K562 (cell line): ENCODE measurements at regions not wholly inside any gene's neighbourhood (a gene's known extent, or its start where the extent isn't known, plus 50 kb on each side); places are given as distances from the start of the nearest gene placed in this dataset.

Experiments used
- ATAC-seq: fragments of 200-7000 bp; cut with Tn5 transposase; 3 replicates; pipeline ENCODE4 v1.9.1; 2020; ENCODE audit warnings: moderate library complexity
- BruUV-seq: library from RNA; stranded (reverse); fragments of 400-500 nt; replicated peaks from 2 replicates; lab custom pipeline; 2021; lab: Mats Ljungman, UMichigan
- CTCF ChIA-PET: fragments of 300-600 bp; formaldehyde crosslinking; extraction: SDS; loops from one replicate; lab custom pipeline; 2021; ENCODE audit warnings: low intra/inter-chr PET ratio; lab: Yijun Ruan, JAX
- POLR2A ChIA-PET: fragments of 300-600, 350-650 bp; sonication (Branson Sonifier 250); formaldehyde crosslinking; extraction: SDS; loops from one replicate; lab custom pipeline; 2021; ENCODE audit warnings: antibody characterized with exemption, inconsistent platforms; lab: Yijun Ruan, JAX
- DNase-seq, 4 experiments: peaks; one replicate each; pipeline versions ENCODE4 v3.0.0 to v3.0.0-alpha.2; 2011 to 2018; ENCODE audit warnings: low spot score in 3 of 4, mixed read lengths in 3 of 4; ENCODE audit errors: extremely low read depth in 1 of 4
- FAIRE-seq: peaks from 2 replicates; lab custom pipeline; 2011; peaks lifted over from hg19 to GRCh38; lab: Jason Lieb, UNC
- H2AFZ ChIP-seq: 2 replicates; pipeline ENCODE4 v1.6.0; 2011; ENCODE audit warnings: low read depth, low read length, control low read depth, inconsistent platforms
- H3K27ac ChIP-seq: fragments of 200-600 bp; 3 replicates; pipeline ENCODE4 v1.8.0; 2011; ENCODE audit warnings: low read depth, mild to moderate bottlenecking, control low read depth, inconsistent platforms, low read length, moderate library complexity, mixed read lengths; ENCODE audit errors: extremely low read depth
- H3K27me3 ChIP-seq, 2 experiments: fragments of 300-600 bp in 1 of 2; 2 replicates in 1 of 2; 3 replicates in 1 of 2; pipeline versions ENCODE4 v1.6.0 to v1.8.0; 2011; ENCODE audit warnings: inconsistent platforms in 2 of 2, low read length in 2 of 2, mild to moderate bottlenecking in 1 of 2, mixed read lengths in 1 of 2, moderate library complexity in 1 of 2; ENCODE audit not compliant: control insufficient read depth in 2 of 2, insufficient read depth in 2 of 2
- H3K36me3 ChIP-seq: fragments of 300-600 bp; 3 replicates; pipeline ENCODE4 v1.8.0; 2011; ENCODE audit warnings: mild to moderate bottlenecking, low read length, inconsistent platforms; ENCODE audit not compliant: control insufficient read depth, insufficient read depth
- H3K4me1 ChIP-seq, 2 experiments: fragments of 200-600 bp in 1 of 2; replicated peaks in 1 of 2; 2 replicates in 1 of 2; 3 replicates in 1 of 2; pipeline versions ENCODE4 v1.5.1 to v1.8.0; 2011; ENCODE audit warnings: inconsistent platforms in 2 of 2, low read length in 2 of 2, mild to moderate bottlenecking in 1 of 2, mixed read lengths in 1 of 2, moderate library complexity in 1 of 2; ENCODE audit not compliant: control insufficient read depth in 2 of 2, insufficient read depth in 2 of 2
- H3K4me2 ChIP-seq: 2 replicates; pipeline ENCODE4 v1.6.1; 2011; ENCODE audit warnings: low read length, control low read depth, inconsistent platforms, mixed read lengths; ENCODE audit not compliant: insufficient read depth
- H3K4me3 ChIP-seq: fragments of 200-600 bp; sonication (generic), shearing (Covaris generic); 2 replicates; pipeline ENCODE4 v1.5.1; 2016; ENCODE audit warnings: control low read depth, inconsistent platforms
- H3K79me2 ChIP-seq: fragments of 200-600 bp; 3 replicates; pipeline ENCODE4 v1.8.0; 2011; ENCODE audit warnings: low read length, inconsistent platforms; ENCODE audit not compliant: control insufficient read depth, insufficient read depth
- H3K9ac ChIP-seq, 2 experiments: 2 replicates each; pipeline versions ENCODE4 v1.6.0 to v1.6.1; 2011; ENCODE audit warnings: low read depth in 2 of 2, low read length in 2 of 2, control low read depth in 1 of 2, inconsistent platforms in 1 of 2, mild to moderate bottlenecking in 1 of 2, mixed read lengths in 1 of 2; ENCODE audit not compliant: insufficient read depth in 1 of 2
- H3K9me1 ChIP-seq: one replicate; pipeline ENCODE4 v1.6.0; 2011; ENCODE audit warnings: inconsistent platforms, mild to moderate bottlenecking, low read length, moderate library complexity; ENCODE audit not compliant: control insufficient read depth, insufficient read depth
- H3K9me3 ChIP-seq: replicated peaks from 2 replicates; pipeline ENCODE4 v1.5.1; 2011; ENCODE audit warnings: low read depth, low read length, inconsistent platforms; ENCODE audit not compliant: control insufficient read depth, insufficient read depth
- H4K20me1 ChIP-seq: replicated peaks from 2 replicates; pipeline ENCODE4 v1.6.1; 2011; ENCODE audit warnings: low read length, inconsistent platforms, mixed read lengths; ENCODE audit not compliant: control insufficient read depth, insufficient read depth
- ELF1 ChIP-seq: fragments of 200-800 bp; sonication (Bioruptor generic); IDR thresholded peaks from 2 replicates; pipeline ENCODE4 v1.6.1; 2016; ENCODE audit warnings: missing genetic modification characterization, missing compliant biosample characterization
- GABPA ChIP-seq: fragments of 200-800 bp; sonication (Bioruptor generic); conservative IDR thresholded peaks from 2 replicates; pipeline ENCODE4 v1.6.1; 2016; ENCODE audit warnings: low read depth, missing genetic modification characterization, missing compliant biosample characterization
- PRPF4 ChIP-seq: fragments of 200-400 bp; formaldehyde crosslinking; IDR thresholded peaks from one replicate; pipeline ENCODE4 v1.6.1; 2017; ENCODE audit warnings: low read length, low read depth, mild to moderate bottlenecking; ENCODE audit not compliant: insufficient read depth, poor library complexity, severe bottlenecking
- TAL1 ChIP-seq: fragments of 450-650 bp; IDR thresholded peaks from 2 replicates; pipeline ENCODE4 v1.6.1; 2016; ENCODE audit warnings: mild to moderate bottlenecking
- TCF7 ChIP-seq: sonication (generic); IDR thresholded peaks from 2 replicates; pipeline ENCODE4 v1.6.1; 2016; ENCODE audit warnings: antibody characterized with exemption, borderline replicate concordance
- ZEB2 ChIP-seq: fragments of 450-650 bp; IDR thresholded peaks from 2 replicates; pipeline ENCODE4 v1.6.1; 2016
- WGBS: fragments of 100-300 bp; shearing (Covaris generic); methylation state at CpG from one replicate; pipeline ENCODE4 v1.1.6; 2016; ENCODE audit warnings: low coverage, mixed read lengths; ENCODE audit not compliant: insufficient coverage; ENCODE audit errors: missing lambda C conversion rate; 5-methylcytosine and 5-hydroxymethylcytosine counted together
- in situ Hi-C: fragments of 300-500 bp; cut with MboI; formaldehyde crosslinking; loops from 4 replicates; pipeline ENCODE4 v1.15.0; 2018; ENCODE audit warnings: inconsistent platforms, mixed read lengths
- intact Hi-C: fragments of 100-400 bp; cut with micrococcal nuclease; formaldehyde crosslinking; loops from 2 replicates; pipeline ENCODE4 v1.14.2; 2022
- TF ChIP-seq, protein P1 (sequence below), 2 experiments: fragments of 450-650 bp; IDR thresholded peaks; 2 replicates each; pipeline ENCODE4 v1.6.1; 2016; ENCODE audit warnings: mild to moderate bottlenecking in 2 of 2, borderline replicate concordance in 1 of 2, low read depth in 1 of 2, moderate library complexity in 1 of 2
- TF ChIP-seq, protein P2 (sequence below): sonication (generic); formaldehyde crosslinking; IDR thresholded peaks from 2 replicates; pipeline ENCODE4 v1.8.0; 2022; ENCODE audit warnings: mild to moderate bottlenecking, missing genetic modification reagents, borderline replicate concordance
- TF ChIP-seq, protein P3 (sequence below): conservative IDR thresholded peaks from 2 replicates; pipeline ENCODE4 v1.6.1; 2011; ENCODE audit warnings: low read depth, mild to moderate bottlenecking, low read length; ENCODE audit not compliant: control insufficient read depth

DNA sequence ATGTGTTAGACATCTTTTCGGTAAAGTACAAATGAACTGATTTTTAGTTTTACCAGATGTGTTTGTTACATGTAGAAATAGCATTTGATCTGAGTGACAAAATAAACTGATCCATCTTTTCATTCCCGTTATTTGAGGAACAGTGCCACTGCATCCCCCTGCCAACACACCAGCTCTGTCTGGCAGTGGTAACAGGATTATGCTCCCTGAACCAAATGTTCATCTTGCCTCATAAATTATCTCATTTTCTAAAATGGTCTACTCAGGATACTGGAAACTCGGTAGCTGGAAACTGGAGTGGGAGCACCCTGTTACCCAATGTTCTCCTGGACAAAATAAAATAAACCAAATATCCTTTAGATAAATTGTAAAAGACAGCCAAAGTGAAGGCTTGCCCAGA lies 171.6 kb downstream of the FAT4 start:
- Histone ChIP-seq H3K4me1 (no peaks in the 10 kb centered on the region), H3K27me3 (no peaks in the 10 kb centered on the region), H3K4me2 (no peak overlapping the region), H3K9me1 (no peaks in the 10 kb centered on the region), H3K79me2 (no peaks in the 10 kb centered on the region), H3K9me3 (no peaks in the 10 kb centered on the region), H2AFZ (no peak overlapping the region), H3K27ac (no peak overlapping the region), H3K36me3 (no peaks in the 10 kb centered on the region), H3K4me3 (no peak overlapping the region), H3K9ac (no peak overlapping the region), H4K20me1 (no peaks in the 10 kb centered on the region)
- BruUV-seq: no TSS peak
- TF ChIP-seq PRPF4 (no peak), ELF1 (tag) (no peak), GABPA (tag) (no peak), TAL1 (no peak), TCF7 (no peak), ZEB2 (no peak)
- TF ChIP-seq, protein P1, sequence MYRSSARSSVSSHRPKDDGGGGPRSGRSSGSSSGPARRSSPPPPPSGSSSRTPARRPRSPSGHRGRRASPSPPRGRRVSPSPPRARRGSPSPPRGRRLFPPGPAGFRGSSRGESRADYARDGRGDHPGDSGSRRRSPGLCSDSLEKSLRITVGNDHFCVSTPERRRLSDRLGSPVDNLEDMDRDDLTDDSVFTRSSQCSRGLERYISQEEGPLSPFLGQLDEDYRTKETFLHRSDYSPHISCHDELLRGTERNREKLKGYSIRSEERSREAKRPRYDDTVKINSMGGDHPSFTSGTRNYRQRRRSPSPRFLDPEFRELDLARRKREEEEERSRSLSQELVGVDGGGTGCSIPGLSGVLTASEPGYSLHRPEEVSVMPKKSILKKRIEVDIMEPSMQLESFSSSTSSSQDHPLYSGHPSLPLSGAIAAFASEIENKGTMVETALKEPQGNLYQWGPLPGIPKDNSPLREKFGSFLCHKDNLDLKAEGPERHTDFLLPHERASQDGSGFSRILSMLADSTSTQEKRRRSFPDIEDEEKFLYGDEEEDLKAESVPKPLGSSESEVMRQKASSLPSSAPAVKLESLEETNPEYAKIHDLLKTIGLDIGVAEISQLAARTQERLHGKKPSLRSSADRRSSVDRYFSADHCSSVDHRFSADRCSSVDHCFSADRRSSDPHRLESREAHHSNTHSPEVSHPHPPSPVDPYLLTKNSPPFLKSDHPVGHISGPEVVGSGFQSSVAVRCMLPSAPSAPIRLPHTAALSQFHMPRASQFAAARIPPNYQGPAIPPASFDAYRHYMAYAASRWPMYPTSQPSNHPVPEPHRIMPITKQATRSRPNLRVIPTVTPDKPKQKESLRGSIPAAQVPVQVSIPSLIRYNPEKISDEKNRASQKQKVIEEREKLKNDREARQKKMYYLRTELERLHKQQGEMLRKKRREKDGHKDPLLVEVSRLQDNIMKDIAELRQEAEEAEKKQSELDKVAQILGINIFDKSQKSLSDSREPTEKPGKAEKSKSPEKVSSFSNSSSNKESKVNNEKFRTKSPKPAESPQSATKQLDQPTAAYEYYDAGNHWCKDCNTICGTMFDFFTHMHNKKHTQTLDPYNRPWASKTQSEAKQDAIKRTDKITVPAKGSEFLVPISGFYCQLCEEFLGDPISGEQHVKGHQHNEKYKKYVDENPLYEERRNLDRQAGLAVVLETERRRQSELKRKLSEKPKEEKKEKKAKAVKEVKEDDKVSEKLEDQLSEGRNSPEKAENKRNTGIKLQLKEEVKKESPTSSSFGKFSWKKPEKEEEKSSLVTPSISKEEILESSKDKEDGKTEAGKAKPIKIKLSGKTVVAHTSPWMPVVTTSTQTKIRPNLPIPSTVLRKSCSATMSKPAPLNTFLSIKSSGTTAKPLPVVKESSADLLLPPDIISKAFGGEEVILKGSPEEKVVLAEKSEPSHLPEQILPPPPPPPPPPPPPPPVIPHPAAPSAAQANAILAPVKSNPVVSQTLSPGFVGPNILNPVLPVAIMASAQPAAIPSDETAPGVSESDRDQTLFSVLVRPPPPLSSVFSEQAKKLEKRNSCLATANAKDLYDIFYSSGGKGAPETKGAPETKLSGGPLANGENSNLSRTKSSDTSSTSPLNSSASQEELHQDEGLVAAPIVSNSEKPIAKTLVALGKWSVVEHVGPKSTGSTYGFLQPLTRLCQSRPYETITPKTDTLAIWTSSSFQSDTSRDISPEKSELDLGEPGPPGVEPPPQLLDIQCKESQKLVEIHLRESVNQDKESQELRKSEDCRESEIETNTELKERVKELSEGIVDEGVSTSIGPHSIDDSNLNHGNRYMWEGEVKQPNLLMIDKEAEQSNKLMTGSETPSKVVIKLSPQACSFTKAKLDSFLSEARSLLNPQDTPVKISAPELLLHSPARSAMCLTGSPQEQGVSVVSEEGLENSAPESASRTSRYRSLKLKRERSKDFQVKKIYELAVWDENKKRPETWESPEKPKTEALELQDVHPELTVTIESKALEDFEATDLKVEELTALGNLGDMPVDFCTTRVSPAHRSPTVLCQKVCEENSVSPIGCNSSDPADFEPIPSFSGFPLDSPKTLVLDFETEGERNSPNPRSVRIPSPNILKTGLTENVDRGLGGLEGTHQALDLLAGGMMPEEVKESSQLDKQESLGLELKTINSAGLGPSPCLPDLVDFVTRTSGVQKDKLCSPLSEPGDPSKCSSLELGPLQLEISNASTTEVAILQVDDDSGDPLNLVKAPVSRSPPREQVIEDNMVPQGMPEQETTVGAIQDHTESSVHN (IDR thresholded peaks at IDR 0.05; ENCODE audit: borderline replicate concordance in 1 of 2, low read depth in 1 of 2): no peak
- TF ChIP-seq, protein P2, sequence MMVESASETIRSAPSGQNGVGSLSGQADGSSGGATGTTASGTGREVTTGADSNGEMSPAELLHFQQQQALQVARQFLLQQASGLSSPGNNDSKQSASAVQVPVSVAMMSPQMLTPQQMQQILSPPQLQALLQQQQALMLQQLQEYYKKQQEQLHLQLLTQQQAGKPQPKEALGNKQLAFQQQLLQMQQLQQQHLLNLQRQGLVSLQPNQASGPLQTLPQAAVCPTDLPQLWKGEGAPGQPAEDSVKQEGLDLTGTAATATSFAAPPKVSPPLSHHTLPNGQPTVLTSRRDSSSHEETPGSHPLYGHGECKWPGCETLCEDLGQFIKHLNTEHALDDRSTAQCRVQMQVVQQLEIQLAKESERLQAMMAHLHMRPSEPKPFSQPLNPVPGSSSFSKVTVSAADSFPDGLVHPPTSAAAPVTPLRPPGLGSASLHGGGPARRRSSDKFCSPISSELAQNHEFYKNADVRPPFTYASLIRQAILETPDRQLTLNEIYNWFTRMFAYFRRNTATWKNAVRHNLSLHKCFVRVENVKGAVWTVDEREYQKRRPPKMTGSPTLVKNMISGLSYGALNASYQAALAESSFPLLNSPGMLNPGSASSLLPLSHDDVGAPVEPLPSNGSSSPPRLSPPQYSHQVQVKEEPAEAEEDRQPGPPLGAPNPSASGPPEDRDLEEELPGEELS (CRISPR knock-in tag): no peak
- TF ChIP-seq, protein P3, sequence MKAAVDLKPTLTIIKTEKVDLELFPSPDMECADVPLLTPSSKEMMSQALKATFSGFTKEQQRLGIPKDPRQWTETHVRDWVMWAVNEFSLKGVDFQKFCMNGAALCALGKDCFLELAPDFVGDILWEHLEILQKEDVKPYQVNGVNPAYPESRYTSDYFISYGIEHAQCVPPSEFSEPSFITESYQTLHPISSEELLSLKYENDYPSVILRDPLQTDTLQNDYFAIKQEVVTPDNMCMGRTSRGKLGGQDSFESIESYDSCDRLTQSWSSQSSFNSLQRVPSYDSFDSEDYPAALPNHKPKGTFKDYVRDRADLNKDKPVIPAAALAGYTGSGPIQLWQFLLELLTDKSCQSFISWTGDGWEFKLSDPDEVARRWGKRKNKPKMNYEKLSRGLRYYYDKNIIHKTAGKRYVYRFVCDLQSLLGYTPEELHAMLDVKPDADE: no peak
- 0% methylated on average over 3 of the region's 3 CpGs for WGBS
- in situ Hi-C loops: no loop called here
- DNase-seq (no peak), FAIRE-seq (no peak), ATAC-seq (no peak)
- intact Hi-C loops: no loop called here
- ChIA-PET POLR2A (no interaction called here), CTCF (no interaction called here)
